Bronchial epithelial cell (primary cell): ENCODE measurements at regions not wholly inside any gene's neighbourhood (a gene's known extent, or its start where the extent isn't known, plus 50 kb on each side); places are given as distances from the start of the nearest gene placed in this dataset.
"Not testable (repeated sequence)": the region's sequence is repeated elsewhere in the genome, so short reads cannot be mapped to it uniquely, and the experiment has no call there.

ENCODE experiments used
- DNase-seq: peaks from one replicate; pipeline ENCODE4 v3.0.0-alpha.2; 2010; ENCODE audit warnings: low read depth
- FAIRE-seq: peaks from 2 replicates; lab custom pipeline; 2011; peaks lifted over from hg19 to GRCh38; lab: Jason Lieb, UNC
- H3K27me3 ChIP-seq: 2 replicates; pipeline ENCODE4 v1.5.1; 2011; ENCODE audit warnings: low read length; ENCODE audit not compliant: control insufficient read depth, insufficient read depth
- H3K36me3 ChIP-seq: 2 replicates; pipeline ENCODE4 v1.5.1; 2011; ENCODE audit warnings: low read length; ENCODE audit not compliant: control insufficient read depth, insufficient read depth
- H3K4me3 ChIP-seq: 2 replicates; pipeline ENCODE4 v1.5.1; 2011; ENCODE audit warnings: mild to moderate bottlenecking, low read depth, low read length, control low read depth
- TF ChIP-seq, protein P1 (sequence below): IDR thresholded peaks from 2 replicates; pipeline ENCODE4 v1.5.1; 2011; ENCODE audit warnings: mild to moderate bottlenecking, moderate library complexity, low read length, control low read depth, inconsistent platforms; ENCODE audit not compliant: insufficient read depth, severe bottlenecking

DNA sequence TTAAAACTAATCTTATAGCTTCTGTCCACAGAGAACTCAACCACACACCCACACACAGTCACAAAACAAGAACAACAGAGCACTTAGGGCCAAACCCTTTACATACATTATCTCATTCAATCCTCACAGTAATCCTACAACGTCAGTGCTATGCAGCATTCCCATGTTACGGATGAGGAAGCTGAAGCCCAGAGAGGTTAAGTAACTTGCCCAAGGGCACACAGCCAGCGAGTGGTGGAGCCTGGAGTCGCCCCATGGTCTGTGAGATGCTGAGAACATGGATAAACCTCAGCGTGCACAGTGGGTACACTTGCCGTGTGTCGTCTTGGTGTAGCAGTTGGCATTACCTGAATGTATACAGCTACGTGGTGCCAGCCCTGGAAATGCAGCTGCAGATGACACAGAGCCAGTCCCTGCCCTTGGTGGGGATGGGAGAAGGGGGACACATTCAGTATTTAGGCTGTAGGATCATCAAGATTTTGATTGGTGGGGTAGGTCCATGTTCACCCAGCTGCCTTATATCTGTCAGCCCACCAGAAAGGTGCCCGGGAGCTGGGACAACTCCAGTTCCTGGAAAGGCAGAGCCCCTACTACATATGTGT is 177.0 kb downstream of the IRF8 start:
- TF ChIP-seq, protein P1, sequence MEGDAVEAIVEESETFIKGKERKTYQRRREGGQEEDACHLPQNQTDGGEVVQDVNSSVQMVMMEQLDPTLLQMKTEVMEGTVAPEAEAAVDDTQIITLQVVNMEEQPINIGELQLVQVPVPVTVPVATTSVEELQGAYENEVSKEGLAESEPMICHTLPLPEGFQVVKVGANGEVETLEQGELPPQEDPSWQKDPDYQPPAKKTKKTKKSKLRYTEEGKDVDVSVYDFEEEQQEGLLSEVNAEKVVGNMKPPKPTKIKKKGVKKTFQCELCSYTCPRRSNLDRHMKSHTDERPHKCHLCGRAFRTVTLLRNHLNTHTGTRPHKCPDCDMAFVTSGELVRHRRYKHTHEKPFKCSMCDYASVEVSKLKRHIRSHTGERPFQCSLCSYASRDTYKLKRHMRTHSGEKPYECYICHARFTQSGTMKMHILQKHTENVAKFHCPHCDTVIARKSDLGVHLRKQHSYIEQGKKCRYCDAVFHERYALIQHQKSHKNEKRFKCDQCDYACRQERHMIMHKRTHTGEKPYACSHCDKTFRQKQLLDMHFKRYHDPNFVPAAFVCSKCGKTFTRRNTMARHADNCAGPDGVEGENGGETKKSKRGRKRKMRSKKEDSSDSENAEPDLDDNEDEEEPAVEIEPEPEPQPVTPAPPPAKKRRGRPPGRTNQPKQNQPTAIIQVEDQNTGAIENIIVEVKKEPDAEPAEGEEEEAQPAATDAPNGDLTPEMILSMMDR = no peak
- Histone ChIP-seq H3K4me3 (no peak overlapping the region), H3K27me3 (no peaks in the 10 kb centered on the region), H3K36me3 (no peaks in the 10 kb centered on the region)
- DNase-seq (no peak), FAIRE-seq (peak; percentile 43)

DNA sequence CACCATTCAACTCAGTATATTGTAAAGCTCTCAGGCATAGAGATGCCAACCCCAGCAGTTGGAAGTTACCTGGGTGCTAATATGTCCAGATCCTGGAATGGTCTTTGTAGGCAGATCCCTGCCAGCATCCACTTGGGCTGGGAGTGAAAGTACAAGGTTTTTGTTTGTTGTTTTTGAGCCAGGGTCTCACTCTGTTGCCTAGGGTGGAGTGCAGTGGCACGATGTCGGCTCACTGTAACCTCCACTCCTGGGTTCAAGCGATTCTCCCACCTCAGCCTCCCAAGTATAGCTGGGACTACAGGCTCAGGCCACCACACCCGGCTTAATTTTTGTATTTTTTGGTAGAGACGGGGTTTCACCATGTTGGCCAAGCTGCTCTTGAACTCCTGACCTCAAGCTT is 177.6 kb downstream of the IRF8 start:
- FAIRE-seq = no peak
- TF ChIP-seq, protein P1 = no peak
- DNase-seq = no peak
- no peaks in the 10 kb centered on the region for H3K36me3 ChIP-seq
- H3K4me3 ChIP-seq = no peak overlapping the region
- H3K27me3 ChIP-seq = no peaks in the 10 kb centered on the region

DNA sequence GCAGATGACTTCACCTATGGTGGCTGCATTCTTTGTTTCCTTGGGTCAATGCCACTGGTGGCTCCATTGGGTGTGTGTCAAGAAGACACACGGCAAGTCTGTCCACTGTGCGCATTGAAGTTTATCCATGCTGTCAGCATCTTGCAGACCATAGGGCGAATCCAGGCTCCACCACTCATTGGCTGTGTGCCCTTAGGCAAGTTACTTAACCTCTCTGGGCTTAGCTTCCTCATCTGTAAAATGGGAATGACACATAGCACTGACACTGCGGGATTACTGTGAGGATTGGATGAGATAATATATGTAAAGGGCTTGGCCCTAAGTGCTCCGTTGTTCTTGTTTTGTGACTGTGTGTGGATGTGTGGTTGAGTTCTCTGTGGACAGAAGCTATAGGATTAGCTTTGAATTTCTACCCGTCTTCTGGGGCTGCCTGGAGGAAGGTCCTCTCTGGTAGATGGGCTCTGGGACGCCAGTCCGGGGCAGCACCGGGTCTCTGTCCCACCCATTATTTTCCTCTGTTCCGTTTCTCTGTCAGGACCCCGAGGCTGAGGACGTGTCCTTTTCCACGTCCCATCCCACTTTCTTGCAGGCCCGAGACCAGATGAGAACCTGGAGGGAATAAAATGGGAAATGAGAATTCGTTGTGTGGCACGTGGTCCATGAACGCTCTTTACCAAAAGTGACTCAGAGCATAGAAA is 178.4 kb downstream of the IRF8 start:
- H3K36me3 ChIP-seq = no peaks in the 10 kb centered on the region
- no peak overlapping the region for H3K4me3 ChIP-seq
- H3K27me3 ChIP-seq = no peaks in the 10 kb centered on the region
- FAIRE-seq (peak; percentile 43), DNase-seq (no peak)
- TF ChIP-seq, protein P1 = no peak

DNA sequence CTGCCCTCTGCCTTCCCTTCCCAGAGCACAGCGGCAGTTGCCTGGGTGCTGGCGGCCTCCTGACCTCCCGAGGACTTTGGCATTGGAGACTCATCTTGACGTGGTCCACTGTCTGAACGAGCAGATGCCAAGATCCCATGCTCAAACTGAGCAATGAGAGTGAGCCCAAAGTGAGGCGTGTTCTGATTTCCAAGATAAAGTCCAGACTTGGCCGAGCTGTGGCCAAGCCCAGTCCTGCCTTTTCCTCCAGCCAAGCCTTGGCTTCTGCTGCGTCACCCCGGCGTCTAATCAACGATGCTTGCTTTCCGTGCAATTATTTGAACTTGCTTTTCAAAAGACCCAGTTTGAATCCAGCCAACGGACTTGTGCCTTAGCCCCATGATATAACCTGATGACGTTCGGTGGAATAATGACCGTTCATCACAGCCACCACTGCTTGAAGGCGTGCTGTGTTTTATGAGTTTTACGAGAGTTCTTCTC is 179.2 kb downstream of the IRF8 start:
- FAIRE-seq = no peak
- DNase-seq = no peak
- Histone ChIP-seq H3K36me3 (no peaks in the 10 kb centered on the region), H3K4me3 (no peak overlapping the region), H3K27me3 (no peaks in the 10 kb centered on the region)
- TF ChIP-seq, protein P1 = no peak

DNA sequence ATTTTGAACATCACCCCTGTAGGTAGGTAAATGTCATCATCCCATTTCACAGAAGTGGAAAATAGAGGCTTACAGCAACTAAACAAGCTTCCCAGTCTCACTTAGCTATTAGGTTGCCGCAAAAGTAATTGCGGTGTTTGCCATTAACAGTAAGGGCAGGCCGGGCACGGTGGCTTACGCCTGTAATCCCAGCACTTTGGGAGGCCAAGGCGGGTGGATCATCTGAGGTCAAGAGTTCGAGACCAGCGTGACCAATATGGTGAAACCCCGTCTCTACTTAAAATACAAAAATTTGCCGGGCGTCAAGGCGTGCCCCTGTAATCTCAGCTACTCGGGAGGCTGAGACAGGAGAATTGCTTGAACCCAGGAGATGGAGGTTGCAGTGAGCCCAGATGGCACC is 179.7 kb downstream of the IRF8 start:
- not testable (repeated sequence) for H3K4me3 ChIP-seq, H3K27me3 ChIP-seq, DNase-seq, FAIRE-seq, H3K36me3 ChIP-seq

DNA sequence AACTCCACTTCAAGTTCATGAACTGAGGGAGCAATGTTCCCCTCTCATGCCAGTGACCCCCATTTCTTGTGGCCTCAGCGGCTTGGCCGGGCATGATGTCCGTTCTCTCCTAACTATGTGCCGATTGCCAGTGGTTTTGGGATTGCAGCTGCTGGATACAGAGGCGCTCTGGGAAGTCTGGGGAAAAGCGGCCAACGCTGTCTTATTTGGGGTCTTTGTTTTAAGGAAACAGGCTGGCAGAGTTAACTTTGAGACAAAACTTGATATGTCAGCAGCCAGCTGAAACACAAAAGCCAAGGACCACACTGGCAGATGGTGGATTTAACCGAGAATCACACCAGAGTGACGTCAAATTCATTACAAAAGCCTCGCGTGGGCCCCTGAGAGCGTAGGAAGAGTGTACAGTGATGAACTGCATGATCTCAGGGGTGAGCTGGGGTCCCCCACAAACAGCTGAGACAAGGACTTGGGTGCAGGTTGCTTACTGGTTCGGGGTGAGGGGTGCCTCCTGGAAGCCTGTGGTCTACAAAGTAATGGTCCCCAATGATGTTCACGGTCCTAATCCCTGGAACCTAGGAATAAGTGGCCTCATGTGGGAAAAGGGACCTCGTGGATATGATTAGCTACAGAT is 180.4 kb downstream of the IRF8 start:
- DNase-seq (no peak), FAIRE-seq (no peak)
- TF ChIP-seq, protein P1 = no peak
- Histone ChIP-seq H3K27me3 (no peaks in the 10 kb centered on the region), H3K4me3 (no peak overlapping the region), H3K36me3 (no peaks in the 10 kb centered on the region)
